NCI-H82 treated with DMSO at 0.1 percent for 48 hours (cell line): ENCODE measurements at regions not wholly inside any gene's neighbourhood (a gene's known extent, or its start where the extent isn't known, plus 50 kb on each side); places are given as distances from the start of the nearest gene placed in this dataset.
"Not testable (repeated sequence)": the region's sequence is repeated elsewhere in the genome, so short reads cannot be mapped to it uniquely, and the experiment has no call there.

ENCODE experiments used
- DNase-seq: peaks from one replicate; lab custom pipeline; 2025; ENCODE audit not compliant: unreplicated experiment; lab: John Stamatoyannopoulos, UW

DNA sequence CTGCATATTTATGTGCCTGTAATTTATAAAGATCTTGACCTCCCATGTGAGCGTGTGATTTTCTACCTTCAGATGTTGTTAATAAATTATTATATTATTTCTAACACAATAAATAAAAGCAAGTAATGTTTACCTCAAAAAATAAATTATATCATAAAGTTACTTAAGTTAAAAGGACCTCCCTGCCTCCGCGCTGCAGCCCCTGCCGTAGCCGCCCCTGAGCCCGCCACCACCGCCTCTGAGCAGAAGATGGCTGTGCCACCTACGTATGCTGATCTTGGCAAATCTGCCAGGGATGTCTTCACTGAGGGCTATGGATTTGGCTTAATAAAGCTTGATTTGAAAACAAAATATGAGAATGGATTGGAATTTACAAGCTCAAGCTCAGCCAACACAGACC is 119.6 kb upstream of the BRWD3 start:
- DNase-seq: no peak

DNA sequence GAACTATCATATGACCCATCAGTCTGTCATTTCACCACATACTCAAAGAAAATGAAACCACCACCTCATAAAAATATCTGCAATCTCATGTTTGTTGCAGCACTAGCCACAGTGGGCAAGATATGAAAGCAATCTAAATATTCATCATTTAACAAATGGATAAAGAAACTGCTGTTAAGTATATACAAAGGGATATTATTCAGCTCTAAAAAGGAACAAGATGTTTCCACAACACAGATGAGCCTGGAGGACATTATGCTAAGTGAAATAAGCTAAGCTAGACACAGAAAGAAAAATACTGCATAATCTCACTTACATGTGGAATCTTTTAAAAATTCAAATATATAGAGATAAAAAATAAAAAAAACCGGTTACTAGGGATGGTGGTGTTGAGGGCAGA is 108.2 kb upstream of the BRWD3 start:
- no peak for DNase-seq

DNA sequence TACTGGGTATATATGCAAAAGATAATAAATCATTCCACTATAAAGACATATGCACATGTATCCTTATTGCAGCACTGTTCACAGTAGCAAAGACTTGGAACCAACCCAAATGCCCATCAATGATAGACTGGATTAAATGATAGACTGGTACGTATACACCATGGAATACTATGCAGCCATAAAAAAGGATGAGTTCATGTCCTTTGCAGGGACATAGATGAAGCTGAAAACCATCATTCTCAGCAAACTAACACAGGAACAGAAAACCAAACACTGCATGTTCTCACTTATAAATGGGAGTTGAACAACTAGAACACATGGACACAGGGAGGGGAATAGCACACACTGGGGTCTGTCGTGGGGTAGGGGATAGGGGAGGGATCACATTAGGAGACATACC is 102.7 kb upstream of the BRWD3 start:
- not testable (repeated sequence) for DNase-seq

DNA sequence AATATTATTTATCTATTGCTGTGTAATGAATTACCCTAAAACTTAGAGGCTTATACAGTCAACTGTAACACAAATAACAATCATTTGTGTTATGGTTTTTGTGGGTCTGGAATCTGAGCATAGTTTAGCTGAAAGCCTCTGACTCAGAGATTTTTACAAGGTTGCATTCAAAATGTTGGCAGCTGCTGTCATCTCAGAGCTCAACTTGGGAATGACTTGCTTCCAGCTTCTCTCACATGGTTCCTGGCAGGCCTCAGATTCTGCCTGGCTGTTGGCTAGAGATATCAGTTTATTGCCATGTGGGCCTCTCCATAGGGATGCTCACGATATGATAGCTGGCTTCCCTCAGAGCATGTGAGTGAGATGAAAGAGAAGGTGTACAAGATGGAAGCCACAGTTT is 70.2 kb upstream of the BRWD3 start:
- DNase-seq: no peak

DNA sequence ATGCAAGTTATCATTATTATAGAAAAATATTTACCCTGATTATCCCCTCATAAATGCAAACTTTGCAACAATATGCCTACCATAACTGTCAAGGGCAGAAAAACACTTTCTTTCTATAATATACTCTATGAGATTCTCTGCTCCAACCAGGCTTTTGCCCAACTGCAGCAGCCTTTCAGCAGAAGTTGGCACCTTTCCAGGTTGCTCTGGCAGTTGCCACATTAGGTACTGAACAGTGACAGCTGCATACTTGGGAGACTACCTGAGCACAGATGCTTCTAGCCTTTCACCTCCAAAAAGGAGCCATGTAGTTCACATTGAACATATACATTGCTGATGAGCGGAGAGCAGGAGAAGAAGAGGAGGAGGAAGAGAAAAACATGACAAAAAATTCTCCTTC is 69.5 kb upstream of the BRWD3 start:
- peak; percentile 16 for DNase-seq

DNA sequence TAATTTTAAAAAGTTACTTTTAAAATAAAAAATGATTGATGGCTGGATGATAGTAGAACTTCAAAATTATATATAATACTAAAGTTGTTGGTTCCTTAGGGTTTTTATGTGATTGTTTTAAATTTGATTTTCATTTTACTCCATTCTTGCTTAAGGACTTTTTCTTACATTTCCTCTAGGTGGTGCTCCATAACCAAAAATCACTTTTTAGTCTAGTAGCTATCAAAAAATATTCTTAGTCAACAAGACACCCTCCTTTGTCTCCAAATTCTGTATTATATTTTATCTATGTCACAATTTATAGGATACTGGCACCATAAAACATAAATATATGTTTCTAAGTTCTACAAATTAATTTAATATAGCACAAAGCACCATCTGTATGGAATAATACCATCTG is 67.2 kb upstream of the BRWD3 start:
- peak; percentile 11 for DNase-seq
